SU-DHL-6 (cell line): ENCODE measurements at regions not wholly inside any gene's neighbourhood (a gene's known extent, or its start where the extent isn't known, plus 50 kb on each side); places are given as distances from the start of the nearest gene placed in this dataset.

Experiments
- CTCF ChIP-seq: fragments of 200-600 bp; sonication (generic); IDR thresholded peaks from one replicate; pipeline ENCODE4 v1.5.1; 2017; ENCODE audit warnings: antibody characterized with exemption, mild to moderate bottlenecking, low read length, moderate library complexity; ENCODE audit not compliant: insufficient read depth, poor library complexity, severe bottlenecking
- EZH2phosphoT487 ChIP-seq: fragments of 200-600 bp; sonication (generic), shearing (Covaris generic); conservative IDR thresholded peaks from 2 replicates; pipeline ENCODE4 v1.6.1; 2018; ENCODE audit warnings: mild to moderate bottlenecking, antibody characterized with exemption, low read length, moderate library complexity, mixed read lengths

DNA sequence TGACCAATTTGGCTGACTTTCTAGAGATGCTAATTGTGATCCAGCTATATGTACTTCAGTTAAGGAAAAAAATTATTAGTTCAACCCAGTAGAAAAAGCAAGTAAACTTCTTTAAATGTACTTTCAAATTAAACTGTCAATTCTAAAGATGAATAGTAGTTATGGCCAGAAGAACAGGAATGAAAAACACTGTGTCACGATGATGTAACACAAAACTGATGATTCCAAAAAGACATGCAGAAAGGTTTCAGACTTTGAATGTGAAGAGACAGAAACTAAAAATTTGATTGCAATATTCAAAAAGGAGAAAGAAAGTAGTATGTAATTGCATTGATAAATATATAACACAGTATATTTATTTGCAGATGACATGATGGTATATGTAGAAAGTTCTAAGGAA is 127.3 kb upstream of the NR4A3 start:
- TF ChIP-seq CTCF (no peak), EZH2phosphoT487 (no peak)
